Esophagus muscularis mucosa (tissue), 3 donors: ENCODE measurements at regions not wholly inside any gene's neighbourhood (a gene's known extent, or its start where the extent isn't known, plus 50 kb on each side); places are given as distances from the start of the nearest gene placed in this dataset.

Experiments used
- EP300 ChIP-seq: sonication (generic); formaldehyde crosslinking; IDR thresholded peaks from one replicate; pipeline ENCODE4 v1.6.1; 2017; ENCODE audit warnings: antibody characterized with exemption
- TF ChIP-seq, protein P1 (sequence below), 3 experiments: fragments of 200-600 bp in 2 of 3; fragments of 450-650 bp in 1 of 3; sonication (generic) in 2 of 3; IDR thresholded peaks; one replicate each; pipeline ENCODE4 v1.5.1; 2017 to 2019; ENCODE audit warnings: antibody characterized with exemption in 3 of 3, mild to moderate bottlenecking in 2 of 3, moderate library complexity in 1 of 3

DNA sequence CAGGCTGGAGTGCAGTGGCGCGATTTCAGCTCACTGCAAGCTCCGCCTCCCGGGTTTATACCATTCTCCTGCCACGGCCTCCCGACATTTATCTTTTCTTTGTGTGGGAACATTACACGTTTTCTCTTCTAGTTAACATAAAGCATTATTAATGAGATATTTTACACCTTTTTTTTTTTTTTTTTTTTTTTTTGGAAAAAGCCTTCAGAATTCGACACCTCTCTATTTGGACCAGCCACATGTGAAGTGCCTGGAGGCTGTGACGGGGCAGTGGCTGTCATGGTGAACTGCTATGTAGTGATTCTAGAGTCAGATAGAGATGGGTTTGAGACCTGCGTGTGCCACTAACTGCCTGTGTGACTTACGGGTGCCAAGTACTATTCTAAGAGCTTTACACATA lies 64.3 kb downstream of the SMIM38 start:
- TF ChIP-seq EP300, result no peak
- TF ChIP-seq, protein P1, sequence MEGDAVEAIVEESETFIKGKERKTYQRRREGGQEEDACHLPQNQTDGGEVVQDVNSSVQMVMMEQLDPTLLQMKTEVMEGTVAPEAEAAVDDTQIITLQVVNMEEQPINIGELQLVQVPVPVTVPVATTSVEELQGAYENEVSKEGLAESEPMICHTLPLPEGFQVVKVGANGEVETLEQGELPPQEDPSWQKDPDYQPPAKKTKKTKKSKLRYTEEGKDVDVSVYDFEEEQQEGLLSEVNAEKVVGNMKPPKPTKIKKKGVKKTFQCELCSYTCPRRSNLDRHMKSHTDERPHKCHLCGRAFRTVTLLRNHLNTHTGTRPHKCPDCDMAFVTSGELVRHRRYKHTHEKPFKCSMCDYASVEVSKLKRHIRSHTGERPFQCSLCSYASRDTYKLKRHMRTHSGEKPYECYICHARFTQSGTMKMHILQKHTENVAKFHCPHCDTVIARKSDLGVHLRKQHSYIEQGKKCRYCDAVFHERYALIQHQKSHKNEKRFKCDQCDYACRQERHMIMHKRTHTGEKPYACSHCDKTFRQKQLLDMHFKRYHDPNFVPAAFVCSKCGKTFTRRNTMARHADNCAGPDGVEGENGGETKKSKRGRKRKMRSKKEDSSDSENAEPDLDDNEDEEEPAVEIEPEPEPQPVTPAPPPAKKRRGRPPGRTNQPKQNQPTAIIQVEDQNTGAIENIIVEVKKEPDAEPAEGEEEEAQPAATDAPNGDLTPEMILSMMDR (IDR thresholded peaks at IDR 0.05), result no peak
